SK-N-SH treated with all-trans-retinoic acid at 6 μM for 48 hours (cell line): ENCODE measurements at regions not wholly inside any gene's neighbourhood (a gene's known extent, or its start where the extent isn't known, plus 50 kb on each side); places are given as distances from the start of the nearest gene placed in this dataset.
A peak's percentile ranks its signal among the peaks of the same experiment; 100 is the strongest.

Source experiments
- ATAC-seq: fragments of 200-7000 bp; cut with Tn5 transposase; 3 replicates; pipeline ENCODE4 v1.9.1; 2020; ENCODE audit warnings: mild to moderate bottlenecking, moderate library complexity
- ARNTL ChIP-seq: fragments of 450-650 bp; formaldehyde crosslinking; IDR thresholded peaks from 2 replicates; pipeline ENCODE4 v1.5.0; 2020; ENCODE audit warnings: low read depth, mild to moderate bottlenecking, moderate library complexity, borderline replicate concordance
- BACH2 ChIP-seq: fragments of 250-450 bp; sonication (Bioruptor Pico); IDR thresholded peaks from 2 replicates; pipeline ENCODE4 v1.9.0; 2021; ENCODE audit warnings: mild to moderate bottlenecking, borderline replicate concordance
- ESRRG ChIP-seq: fragments of 250-450 bp; sonication (Bioruptor Pico); IDR thresholded peaks from 2 replicates; pipeline ENCODE4 v1.6.1; 2021; ENCODE audit warnings: mild to moderate bottlenecking
- GLIS3 ChIP-seq: fragments of 250-450 bp; sonication (Bioruptor Pico); IDR thresholded peaks from 2 replicates; pipeline ENCODE4 v1.5.0; 2020; ENCODE audit warnings: mild to moderate bottlenecking, moderate library complexity
- ISL1 ChIP-seq: fragments of 250-450 bp; sonication (Bioruptor Pico); IDR thresholded peaks from 2 replicates; pipeline ENCODE4 v2.1.2; 2022; ENCODE audit warnings: mild to moderate bottlenecking, moderate library complexity
- PATZ1 ChIP-seq: fragments of 250-450 bp; sonication (Bioruptor Pico); IDR thresholded peaks from 2 replicates; pipeline ENCODE4 v1.8.0; 2020; ENCODE audit warnings: mild to moderate bottlenecking, moderate library complexity, borderline replicate concordance
- PPARA ChIP-seq: fragments of 250-450 bp; sonication (Bioruptor Pico); IDR thresholded peaks from 2 replicates; pipeline ENCODE4 v1.5.0; 2020; ENCODE audit warnings: mild to moderate bottlenecking, borderline replicate concordance
- RARB ChIP-seq: fragments of 250-450 bp; sonication (Bioruptor Pico); IDR thresholded peaks from 2 replicates; pipeline ENCODE4 v1.8.0; 2021; ENCODE audit warnings: mild to moderate bottlenecking, moderate library complexity
- SNAI2 ChIP-seq: fragments of 250-450 bp; sonication (Bioruptor Pico); IDR thresholded peaks from 2 replicates; pipeline ENCODE4 v1.5.0; 2020; ENCODE audit warnings: mild to moderate bottlenecking, moderate library complexity
- TCF4 ChIP-seq: fragments of 250-450 bp; sonication (Bioruptor Pico); IDR thresholded peaks from 2 replicates; pipeline ENCODE4 v1.8.0; 2021; ENCODE audit warnings: mild to moderate bottlenecking, moderate library complexity, borderline replicate concordance
- TOX ChIP-seq: fragments of 250-450 bp; sonication (Bioruptor Pico); IDR thresholded peaks from 2 replicates; pipeline ENCODE4 v1.8.0; 2021; ENCODE audit warnings: mild to moderate bottlenecking, moderate library complexity, borderline replicate concordance
- ZC3H10 ChIP-seq: fragments of 250-450 bp; sonication (Bioruptor Pico); IDR thresholded peaks from 2 replicates; pipeline ENCODE4 v1.5.1; 2021; ENCODE audit warnings: mild to moderate bottlenecking, moderate library complexity
- ZFP30 ChIP-seq: fragments of 450-650 bp; formaldehyde crosslinking; IDR thresholded peaks from 2 replicates; pipeline ENCODE4 v1.5.0; 2022; ENCODE audit warnings: mild to moderate bottlenecking, moderate library complexity
- ZNF565 ChIP-seq: fragments of 450-650 bp; formaldehyde crosslinking; conservative IDR thresholded peaks from 2 replicates; pipeline ENCODE4 v1.5.0; 2020; ENCODE audit warnings: low read depth, mild to moderate bottlenecking, moderate library complexity
- ZNF70 ChIP-seq: fragments of 450-650 bp; formaldehyde crosslinking; IDR thresholded peaks from 2 replicates; pipeline ENCODE4 v1.5.0; 2020; ENCODE audit warnings: mild to moderate bottlenecking, moderate library complexity
- ZNF8 ChIP-seq: fragments of 450-650 bp; formaldehyde crosslinking; IDR thresholded peaks from 2 replicates; pipeline ENCODE4 v1.5.0; 2020; ENCODE audit warnings: mild to moderate bottlenecking, moderate library complexity
- TF ChIP-seq, protein P1 (sequence below): fragments of 250-450 bp; sonication (Bioruptor Pico); IDR thresholded peaks from 2 replicates; pipeline ENCODE4 v1.5.1; 2021; ENCODE audit warnings: mild to moderate bottlenecking, moderate library complexity
- TF ChIP-seq, protein P2 (sequence below): fragments of 250-450 bp; sonication (Bioruptor Pico); IDR thresholded peaks from 2 replicates; pipeline ENCODE4 v1.5.1; 2020; ENCODE audit warnings: low read depth, mild to moderate bottlenecking, moderate library complexity
- TF ChIP-seq, protein P3 (sequence below): fragments of 250-450 bp; sonication (Bioruptor Pico); IDR thresholded peaks from 2 replicates; pipeline ENCODE4 v1.8.0; 2021; ENCODE audit warnings: low read depth, mild to moderate bottlenecking, moderate library complexity, borderline replicate concordance
- TF ChIP-seq, protein P4 (sequence below): fragments of 250-450 bp; sonication (Bioruptor Pico); IDR thresholded peaks from 2 replicates; pipeline ENCODE4 v1.5.0; 2020; ENCODE audit warnings: mild to moderate bottlenecking, moderate library complexity

- TF ChIP-seq, protein P1, sequence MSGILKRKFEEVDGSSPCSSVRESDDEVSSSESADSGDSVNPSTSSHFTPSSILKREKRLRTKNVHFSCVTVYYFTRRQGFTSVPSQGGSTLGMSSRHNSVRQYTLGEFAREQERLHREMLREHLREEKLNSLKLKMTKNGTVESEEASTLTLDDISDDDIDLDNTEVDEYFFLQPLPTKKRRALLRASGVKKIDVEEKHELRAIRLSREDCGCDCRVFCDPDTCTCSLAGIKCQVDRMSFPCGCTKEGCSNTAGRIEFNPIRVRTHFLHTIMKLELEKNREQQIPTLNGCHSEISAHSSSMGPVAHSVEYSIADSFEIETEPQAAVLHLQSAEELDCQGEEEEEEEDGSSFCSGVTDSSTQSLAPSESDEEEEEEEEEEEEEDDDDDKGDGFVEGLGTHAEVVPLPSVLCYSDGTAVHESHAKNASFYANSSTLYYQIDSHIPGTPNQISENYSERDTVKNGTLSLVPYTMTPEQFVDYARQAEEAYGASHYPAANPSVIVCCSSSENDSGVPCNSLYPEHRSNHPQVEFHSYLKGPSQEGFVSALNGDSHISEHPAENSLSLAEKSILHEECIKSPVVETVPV (CRISPR knock-in tag) = no peak
- TF ChIP-seq ARNTL (CRISPR knock-in tag) (no peak), RARB (CRISPR knock-in tag) (no peak)
- peak; percentile 54 for ATAC-seq
Measured at GRCh38 chr2:174662459-174662858, 64.9 kb upstream of the WIPF1 start.

- ATAC-seq = no peak
- TF ChIP-seq ESRRG (CRISPR knock-in tag) = no peak
- TF ChIP-seq TCF4 (CRISPR knock-in tag) = no peak
- TF ChIP-seq, protein P1 (CRISPR knock-in tag) = no peak
- TF ChIP-seq ZFP30 (CRISPR knock-in tag) = no peak
- TF ChIP-seq TOX = no peak
- no peak for TF ChIP-seq SNAI2 (CRISPR knock-in tag)
- no peak for TF ChIP-seq BACH2 (CRISPR knock-in tag)
- TF ChIP-seq ISL1 (CRISPR knock-in tag) = no peak
- TF ChIP-seq ZNF565 = no peak
- TF ChIP-seq ZNF70 (CRISPR knock-in tag) = no peak
- no peak for TF ChIP-seq RARB (CRISPR knock-in tag)
- TF ChIP-seq, protein P2, sequence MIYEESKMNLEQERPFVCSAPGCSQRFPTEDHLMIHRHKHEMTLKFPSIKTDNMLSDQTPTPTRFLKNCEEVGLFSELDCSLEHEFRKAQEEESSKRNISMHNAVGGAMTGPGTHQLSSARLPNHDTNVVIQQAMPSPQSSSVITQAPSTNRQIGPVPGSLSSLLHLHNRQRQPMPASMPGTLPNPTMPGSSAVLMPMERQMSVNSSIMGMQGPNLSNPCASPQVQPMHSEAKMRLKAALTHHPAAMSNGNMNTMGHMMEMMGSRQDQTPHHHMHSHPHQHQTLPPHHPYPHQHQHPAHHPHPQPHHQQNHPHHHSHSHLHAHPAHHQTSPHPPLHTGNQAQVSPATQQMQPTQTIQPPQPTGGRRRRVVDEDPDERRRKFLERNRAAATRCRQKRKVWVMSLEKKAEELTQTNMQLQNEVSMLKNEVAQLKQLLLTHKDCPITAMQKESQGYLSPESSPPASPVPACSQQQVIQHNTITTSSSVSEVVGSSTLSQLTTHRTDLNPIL = no peak
- TF ChIP-seq GLIS3 (CRISPR knock-in tag) = no peak
- no peak for TF ChIP-seq PATZ1
- TF ChIP-seq PPARA (CRISPR knock-in tag) = no peak
- TF ChIP-seq, protein P3, sequence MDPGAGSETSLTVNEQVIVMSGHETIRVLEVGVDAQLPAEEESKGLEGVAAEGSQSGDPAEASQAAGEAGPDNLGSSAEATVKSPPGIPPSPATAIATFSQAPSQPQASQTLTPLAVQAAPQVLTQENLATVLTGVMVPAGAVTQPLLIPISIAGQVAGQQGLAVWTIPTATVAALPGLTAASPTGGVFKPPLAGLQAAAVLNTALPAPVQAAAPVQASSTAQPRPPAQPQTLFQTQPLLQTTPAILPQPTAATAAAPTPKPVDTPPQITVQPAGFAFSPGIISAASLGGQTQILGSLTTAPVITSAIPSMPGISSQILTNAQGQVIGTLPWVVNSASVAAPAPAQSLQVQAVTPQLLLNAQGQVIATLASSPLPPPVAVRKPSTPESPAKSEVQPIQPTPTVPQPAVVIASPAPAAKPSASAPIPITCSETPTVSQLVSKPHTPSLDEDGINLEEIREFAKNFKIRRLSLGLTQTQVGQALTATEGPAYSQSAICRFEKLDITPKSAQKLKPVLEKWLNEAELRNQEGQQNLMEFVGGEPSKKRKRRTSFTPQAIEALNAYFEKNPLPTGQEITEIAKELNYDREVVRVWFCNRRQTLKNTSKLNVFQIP (CRISPR knock-in tag) = no peak
Measured at GRCh38 chr2:174660984-174661675, 63.5 kb upstream of the WIPF1 start.

GRCh38 chr2:174659069-174659900 lies 61.7 kb upstream of the WIPF1 start:
- no peak for ATAC-seq
- no peak for TF ChIP-seq ZFP30 (CRISPR knock-in tag)
- no peak for TF ChIP-seq ZNF8 (CRISPR knock-in tag)
- TF ChIP-seq ARNTL (CRISPR knock-in tag) = no peak
- no peak for TF ChIP-seq PATZ1
- TF ChIP-seq, protein P3 (CRISPR knock-in tag) = no peak
- TF ChIP-seq ZC3H10 = no peak
- TF ChIP-seq TOX = no peak
- TF ChIP-seq GLIS3 (CRISPR knock-in tag) = no peak
- TF ChIP-seq, protein P4, sequence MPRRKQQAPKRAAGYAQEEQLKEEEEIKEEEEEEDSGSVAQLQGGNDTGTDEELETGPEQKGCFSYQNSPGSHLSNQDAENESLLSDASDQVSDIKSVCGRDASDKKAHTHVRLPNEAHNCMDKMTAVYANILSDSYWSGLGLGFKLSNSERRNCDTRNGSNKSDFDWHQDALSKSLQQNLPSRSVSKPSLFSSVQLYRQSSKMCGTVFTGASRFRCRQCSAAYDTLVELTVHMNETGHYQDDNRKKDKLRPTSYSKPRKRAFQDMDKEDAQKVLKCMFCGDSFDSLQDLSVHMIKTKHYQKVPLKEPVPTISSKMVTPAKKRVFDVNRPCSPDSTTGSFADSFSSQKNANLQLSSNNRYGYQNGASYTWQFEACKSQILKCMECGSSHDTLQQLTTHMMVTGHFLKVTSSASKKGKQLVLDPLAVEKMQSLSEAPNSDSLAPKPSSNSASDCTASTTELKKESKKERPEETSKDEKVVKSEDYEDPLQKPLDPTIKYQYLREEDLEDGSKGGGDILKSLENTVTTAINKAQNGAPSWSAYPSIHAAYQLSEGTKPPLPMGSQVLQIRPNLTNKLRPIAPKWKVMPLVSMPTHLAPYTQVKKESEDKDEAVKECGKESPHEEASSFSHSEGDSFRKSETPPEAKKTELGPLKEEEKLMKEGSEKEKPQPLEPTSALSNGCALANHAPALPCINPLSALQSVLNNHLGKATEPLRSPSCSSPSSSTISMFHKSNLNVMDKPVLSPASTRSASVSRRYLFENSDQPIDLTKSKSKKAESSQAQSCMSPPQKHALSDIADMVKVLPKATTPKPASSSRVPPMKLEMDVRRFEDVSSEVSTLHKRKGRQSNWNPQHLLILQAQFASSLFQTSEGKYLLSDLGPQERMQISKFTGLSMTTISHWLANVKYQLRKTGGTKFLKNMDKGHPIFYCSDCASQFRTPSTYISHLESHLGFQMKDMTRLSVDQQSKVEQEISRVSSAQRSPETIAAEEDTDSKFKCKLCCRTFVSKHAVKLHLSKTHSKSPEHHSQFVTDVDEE = no peak
